ENCODE measurements at regions not wholly inside any gene's neighbourhood (a gene's known extent, or its start where the extent isn't known, plus 50 kb on each side); places are given as distances from the start of the nearest gene placed in this dataset.

DNA sequence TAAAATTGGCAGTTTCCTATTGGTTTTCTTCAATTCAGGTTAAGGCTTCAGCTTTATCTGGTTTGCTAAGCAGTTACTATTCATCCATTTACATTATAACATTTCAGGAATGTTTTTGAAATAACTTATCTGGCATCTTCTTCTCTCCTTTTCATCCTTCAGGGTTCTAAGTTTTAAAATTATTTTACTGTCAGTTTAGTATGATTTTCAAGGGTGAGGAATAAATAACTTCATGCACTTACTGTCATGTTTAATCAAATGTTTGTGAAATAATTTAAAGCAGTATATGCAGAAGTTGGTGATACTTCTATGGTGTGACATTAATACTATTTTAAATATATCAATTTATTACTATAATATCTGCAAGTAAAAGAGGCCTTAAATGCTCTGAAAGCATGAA lies 338.1 kb upstream of the MMS22L start:
- H3K4me3 ChIP-seq (ENCODE audit: low read depth, low read length) = no peak overlapping the region
- no peak for TF ChIP-seq CTCF (conservative IDR thresholded peaks at IDR 0.05; ENCODE audit: low read depth, low read length)
- DNase-seq (ENCODE audit: low read depth) = no peak

DNA sequence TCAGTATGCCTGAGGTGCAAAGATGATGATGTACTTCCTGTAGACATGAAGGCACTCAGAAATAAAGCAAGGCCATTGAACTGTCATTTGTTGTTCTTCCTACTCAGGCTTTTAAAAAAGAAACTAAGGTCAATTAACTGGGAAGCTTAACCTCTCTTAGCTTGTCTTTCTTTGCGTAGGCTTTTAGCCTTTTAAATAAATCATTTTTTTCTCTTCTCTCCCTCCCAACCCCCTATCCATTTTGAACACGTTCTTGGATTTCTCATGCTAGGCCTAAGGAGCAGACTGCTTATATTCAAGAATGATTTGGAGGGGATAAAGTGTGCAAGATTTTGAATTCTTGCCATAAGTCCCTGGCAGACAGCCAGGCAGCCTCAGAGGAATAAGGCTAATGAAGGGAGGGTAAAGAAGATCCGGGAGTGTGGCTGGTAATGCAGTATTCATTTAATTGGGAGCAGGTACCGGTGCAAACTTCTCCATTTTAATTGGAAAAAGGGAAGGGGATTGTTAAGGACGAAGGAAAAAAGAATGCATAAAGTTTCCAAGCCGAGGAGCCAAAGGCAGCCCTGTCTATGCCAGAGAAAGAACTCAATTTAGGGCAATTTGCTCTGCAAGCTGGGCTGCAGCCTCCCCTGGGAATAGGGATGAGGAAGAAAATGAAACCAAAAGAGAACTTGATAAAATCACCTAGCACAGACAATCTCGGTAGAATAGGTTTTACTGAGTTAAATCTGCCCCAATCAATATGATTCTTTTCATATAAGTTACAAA lies 343.8 kb upstream of the MMS22L start:
- no peak for TF ChIP-seq CTCF (conservative IDR thresholded peaks at IDR 0.05; ENCODE audit: low read depth, low read length)
- DNase-seq (ENCODE audit: low read depth) = peak; percentile 62
- H3K4me3 ChIP-seq (ENCODE audit: low read depth, low read length) = peak overlapping the region; percentile 39

DNA sequence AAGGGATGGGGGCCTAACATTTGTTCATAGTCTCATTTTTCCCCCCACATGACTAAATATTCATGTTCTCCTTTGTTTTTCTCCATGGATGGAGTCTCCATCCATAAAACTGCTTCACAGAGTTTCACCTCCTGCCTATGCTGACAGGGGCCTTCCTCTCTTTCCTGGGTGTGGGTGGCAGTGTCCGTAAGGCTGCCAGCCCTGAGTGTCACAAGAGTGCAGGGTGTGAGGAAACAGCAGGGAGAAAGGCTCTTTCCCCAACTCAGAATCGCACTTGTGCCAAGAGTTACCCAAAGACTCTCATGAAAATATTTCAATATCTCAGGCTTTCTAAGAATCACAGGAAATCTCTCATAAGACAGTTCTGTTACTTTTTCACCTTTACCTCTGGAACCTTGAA lies 346.2 kb upstream of the MMS22L start:
- no peak for DNase-seq (ENCODE audit: low read depth)
- no peak for TF ChIP-seq CTCF (conservative IDR thresholded peaks at IDR 0.05; ENCODE audit: low read depth, low read length)
- no peak overlapping the region for H3K4me3 ChIP-seq (ENCODE audit: low read depth, low read length)

DNA sequence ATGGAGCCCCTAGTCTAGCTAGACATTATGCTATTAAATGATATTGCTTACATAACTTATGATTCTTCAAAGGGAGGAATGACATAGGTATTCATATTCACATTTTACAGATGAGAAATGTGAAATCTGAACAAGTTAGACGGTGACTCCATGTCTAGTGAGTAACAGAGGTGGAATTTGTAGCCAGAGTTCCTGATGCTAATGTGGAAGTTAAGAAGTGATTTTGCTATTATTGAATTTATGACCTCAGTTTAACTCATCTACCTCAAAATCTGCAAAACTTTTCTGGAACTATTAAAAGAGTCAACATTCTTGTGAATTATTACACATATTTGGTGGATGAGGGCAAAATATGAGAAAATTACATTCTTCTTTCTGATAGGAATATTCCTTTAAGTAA lies 347.6 kb upstream of the MMS22L start:
- no peak overlapping the region for H3K4me3 ChIP-seq (ENCODE audit: low read depth, low read length)
- DNase-seq (ENCODE audit: low read depth) = peak; percentile 57
- no peak for TF ChIP-seq CTCF (conservative IDR thresholded peaks at IDR 0.05; ENCODE audit: low read depth, low read length)

GRCh38 chr6:97632341-97632740 lies 349.3 kb upstream of the MMS22L start:
- no peak for DNase-seq (ENCODE audit: low read depth)
- no peak overlapping the region for H3K4me3 ChIP-seq (ENCODE audit: low read depth, low read length)
- no peak for TF ChIP-seq CTCF (conservative IDR thresholded peaks at IDR 0.05; ENCODE audit: low read depth, low read length)

DNA sequence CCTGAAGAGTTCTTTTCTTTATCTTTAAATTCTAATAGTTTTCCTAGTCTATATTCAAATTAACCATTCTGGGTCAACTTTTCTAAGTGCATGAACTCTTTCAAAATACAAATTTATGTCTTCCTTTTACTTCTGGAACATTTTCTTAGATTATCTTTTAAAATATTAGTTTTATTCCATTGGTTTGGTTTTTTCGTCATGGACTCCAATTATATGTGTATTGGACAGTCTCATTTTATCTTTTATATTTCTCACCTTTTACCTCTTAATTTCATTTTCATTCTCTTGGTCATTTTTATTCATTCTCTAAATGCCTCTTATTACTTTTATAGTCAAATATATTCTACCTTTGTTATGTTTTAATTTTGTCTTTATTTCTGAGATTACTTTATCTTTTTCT lies 356.7 kb upstream of the MMS22L start:
- H3K4me3 ChIP-seq (ENCODE audit: low read depth, low read length) = no peak overlapping the region
- no peak for TF ChIP-seq CTCF (conservative IDR thresholded peaks at IDR 0.05; ENCODE audit: low read depth, low read length)
- no peak for DNase-seq (ENCODE audit: low read depth)

GRCh38 chr6:97644353-97644752 lies 361.3 kb upstream of the MMS22L start:
- DNase-seq (ENCODE audit: low read depth) = no peak
- TF ChIP-seq CTCF (conservative IDR thresholded peaks at IDR 0.05; ENCODE audit: low read depth, low read length) = no peak
- H3K4me3 ChIP-seq (ENCODE audit: low read depth, low read length) = no peak overlapping the region

Data from choroid plexus epithelial cell (primary cell).